Mammary epithelial cell (primary cell): ENCODE measurements at regions not wholly inside any gene's neighbourhood (a gene's known extent, or its start where the extent isn't known, plus 50 kb on each side); places are given as distances from the start of the nearest gene placed in this dataset.

Experiments
- CTCF ChIP-seq, 2 donors: IDR thresholded peaks in 1 of 2; conservative IDR thresholded peaks in 1 of 2; 2 replicates each; pipeline ENCODE4 v1.5.1; 2011 to 2012; ENCODE audit warnings: inconsistent platforms in 2 of 2, low read length in 2 of 2, mild to moderate bottlenecking in 2 of 2, control low read depth in 1 of 2, low read depth in 1 of 2; ENCODE audit not compliant: insufficient read depth in 1 of 2; ENCODE audit errors: extremely low read depth in 1 of 2
- EZH2 ChIP-seq: IDR thresholded peaks from 2 replicates; pipeline ENCODE4 v1.6.1; 2012; ENCODE audit warnings: low read length, inconsistent platforms, borderline replicate concordance

- no peak for TF ChIP-seq EZH2
- TF ChIP-seq CTCF (conservative IDR thresholded peaks at IDR 0.05 in 1 of 2, IDR thresholded peaks at IDR 0.05 in 1 of 2; ENCODE audit: extremely low read depth in 1 of 2, insufficient read depth in 1 of 2, low read depth in 1 of 2, low read length in 2 of 2): no peak
These were observed 1100.7 kb upstream of the GHITM start for GRCh38 chr10:83038631-83039030.
